Activated T-helper 17 cell treated with anti-CD3 and anti-CD28 coated beads, Interleukin-2, amount 50 U/mL, for 72 hours (primary cell): ENCODE measurements at regions not wholly inside any gene's neighbourhood (a gene's known extent, or its start where the extent isn't known, plus 50 kb on each side); places are given as distances from the start of the nearest gene placed in this dataset.

Experiments used
- ATAC-seq: fragments of 150-1000 bp; cut with Tn5 transposase; replicated peaks from 2 replicates; pipeline ENCODE4 v1.10.0; 2021; ENCODE audit warnings: mild to moderate bottlenecking, moderate library complexity
- H3K27ac Mint-ChIP-seq: one replicate; pipeline ENCODE4 v1.8.0; 2022; ENCODE audit warnings: mixed read lengths
- H3K27me3 Mint-ChIP-seq: one replicate; pipeline ENCODE4 v1.8.0; 2022; ENCODE audit warnings: mixed read lengths
- H3K36me3 Mint-ChIP-seq: one replicate; pipeline ENCODE4 v1.8.0; 2022; ENCODE audit warnings: low read depth, mild to moderate bottlenecking, mixed read lengths
- H3K4me1 Mint-ChIP-seq: one replicate; pipeline ENCODE4 v1.8.0; 2022; ENCODE audit warnings: mixed read lengths
- H3K4me3 Mint-ChIP-seq: one replicate; pipeline ENCODE4 v1.8.0; 2022; ENCODE audit warnings: mild to moderate bottlenecking, mixed read lengths
- H3K9me3 Mint-ChIP-seq: one replicate; pipeline ENCODE4 v1.8.0; 2022; ENCODE audit warnings: mixed read lengths

DNA sequence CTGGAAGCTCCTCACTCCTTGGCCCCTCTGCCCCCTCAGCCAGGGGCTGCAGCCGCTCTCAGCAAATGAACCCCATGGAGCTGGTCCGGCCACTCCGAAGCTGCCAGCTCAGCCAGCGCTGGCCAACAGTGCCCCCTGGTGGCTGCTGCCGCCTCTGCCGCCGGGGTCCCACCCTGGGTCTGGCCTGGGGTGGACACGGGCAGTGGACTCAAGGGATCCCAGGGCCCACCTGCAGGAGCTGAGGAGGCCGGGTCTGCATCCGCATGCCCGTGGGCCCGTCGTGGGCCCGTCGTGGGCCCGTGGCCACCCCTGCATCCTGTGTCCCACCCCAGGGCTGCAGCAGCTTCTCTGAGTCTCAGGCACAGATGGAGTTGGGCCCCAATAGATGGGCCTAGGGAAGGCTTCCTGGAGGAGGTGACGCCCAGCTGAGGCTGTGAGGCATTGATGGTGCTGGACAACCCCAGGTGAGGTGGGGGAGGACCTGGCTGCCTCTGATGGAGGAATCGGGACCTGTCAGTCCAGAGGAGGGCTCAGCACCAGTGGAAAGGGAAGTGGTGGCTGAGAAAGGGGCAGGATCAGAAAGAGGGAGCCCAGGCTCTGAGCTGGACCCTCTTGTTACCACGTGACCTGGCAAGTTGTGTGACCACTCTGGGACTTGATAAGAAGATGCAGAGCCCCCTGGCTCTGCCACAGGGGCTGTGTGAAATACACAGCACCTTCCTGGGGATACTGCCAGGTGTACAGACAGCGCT lies 522.3 kb downstream of the BRD1 start:
- H3K27me3 Mint-ChIP-seq, result peaks cover 23% of the 10 kb centered on the region
- H3K27ac Mint-ChIP-seq, result no peak overlapping the region
- no peaks in the 10 kb centered on the region for H3K9me3 Mint-ChIP-seq
- ATAC-seq, result peak; percentile 71
- H3K36me3 Mint-ChIP-seq, result no peaks in the 10 kb centered on the region
- H3K4me1 Mint-ChIP-seq, result no peaks in the 10 kb centered on the region
- no peak overlapping the region for H3K4me3 Mint-ChIP-seq

- Mint-ChIP-seq H3K4me1 (no peaks in the 10 kb centered on the region), H3K36me3 (no peaks in the 10 kb centered on the region), H3K27me3 (peaks cover 12% of the 10 kb centered on the region), H3K4me3 (no peak overlapping the region), H3K27ac (no peak overlapping the region), H3K9me3 (no peaks in the 10 kb centered on the region)
- no peak for ATAC-seq
Observed at GRCh38 chr22:49303781-49304461, 523.8 kb downstream of the BRD1 start.

DNA sequence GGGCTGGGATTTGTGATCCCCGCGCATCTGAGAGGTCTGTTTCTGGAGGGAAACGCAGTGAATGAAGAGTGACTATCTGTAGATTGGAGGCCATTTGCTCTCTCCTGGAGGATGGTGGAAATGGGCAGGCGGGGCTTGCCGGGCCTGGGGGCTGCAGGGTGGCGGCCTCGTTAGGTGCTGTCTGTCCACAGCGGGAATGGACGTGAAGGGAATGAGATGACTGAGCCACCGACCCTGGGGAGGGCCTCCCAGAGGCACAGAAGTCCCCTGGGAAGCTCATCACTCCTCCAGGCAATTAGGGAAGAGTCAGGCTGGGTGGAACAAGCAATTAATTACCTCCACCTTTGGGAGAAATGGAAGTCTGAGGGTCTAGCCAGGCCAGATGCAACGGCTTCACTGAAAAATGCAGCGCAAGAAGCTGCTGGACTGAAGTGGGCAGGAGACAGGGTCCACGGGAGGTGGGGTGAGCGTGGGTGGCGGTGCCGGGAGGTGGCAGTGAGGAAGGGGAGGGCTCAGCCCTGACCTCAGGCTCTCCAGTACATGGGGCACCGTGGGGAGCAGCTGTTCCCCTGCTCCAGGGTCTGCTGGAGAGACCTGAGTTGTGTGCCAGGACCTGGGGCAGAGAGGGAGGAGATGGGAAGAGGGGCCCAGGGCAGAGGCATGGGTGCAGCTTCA lies 524.5 kb downstream of the BRD1 start:
- no peak for ATAC-seq
- Mint-ChIP-seq H3K4me3 (no peak overlapping the region), H3K36me3 (no peaks in the 10 kb centered on the region), H3K27me3 (peaks cover 12% of the 10 kb centered on the region), H3K27ac (no peak overlapping the region), H3K9me3 (no peaks in the 10 kb centered on the region), H3K4me1 (no peaks in the 10 kb centered on the region)

DNA sequence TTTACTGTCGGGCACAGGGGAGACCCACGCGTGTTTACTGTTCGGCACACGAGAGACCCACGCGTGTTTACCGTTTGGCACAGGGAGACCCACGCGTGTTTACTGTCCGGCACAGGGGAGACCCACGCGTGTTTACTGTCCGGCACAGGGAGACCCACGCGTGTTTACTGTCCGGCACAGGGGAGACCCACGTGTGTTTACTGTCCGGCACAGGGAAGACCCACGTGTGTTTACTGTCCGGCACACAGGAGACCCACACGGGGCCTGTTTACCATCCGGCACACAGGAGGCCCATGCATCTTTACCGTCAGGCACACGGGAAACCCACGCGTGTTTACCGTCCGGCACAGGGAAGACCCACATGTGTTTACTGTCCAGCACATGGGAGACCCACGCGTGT lies 525.1 kb downstream of the BRD1 start:
- no peaks in the 10 kb centered on the region for H3K9me3 Mint-ChIP-seq
- ATAC-seq, result no peak
- no peaks in the 10 kb centered on the region for H3K36me3 Mint-ChIP-seq
- H3K4me1 Mint-ChIP-seq, result no peaks in the 10 kb centered on the region
- H3K27ac Mint-ChIP-seq, result no peak overlapping the region
- H3K4me3 Mint-ChIP-seq, result no peak overlapping the region
- H3K27me3 Mint-ChIP-seq, result peaks cover 8% of the 10 kb centered on the region

DNA sequence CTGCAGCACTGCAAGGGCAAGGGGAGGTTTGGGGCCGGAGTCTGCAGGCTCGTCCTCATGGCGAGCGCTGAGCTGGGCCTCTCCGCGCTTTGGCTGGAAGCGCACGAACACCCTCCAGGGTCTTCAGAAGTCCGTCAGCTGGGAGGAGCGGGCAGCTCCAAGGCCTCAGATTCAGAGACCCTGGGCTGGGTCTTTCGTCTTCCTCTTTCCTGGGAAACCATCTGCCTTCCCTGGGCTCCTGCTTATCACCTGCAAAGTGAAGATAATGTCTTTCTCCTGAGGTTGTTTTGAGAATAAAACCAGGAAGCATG lies 525.6 kb downstream of the BRD1 start:
- peaks cover 8% of the 10 kb centered on the region for H3K27me3 Mint-ChIP-seq
- H3K36me3 Mint-ChIP-seq, result no peaks in the 10 kb centered on the region
- no peak overlapping the region for H3K4me3 Mint-ChIP-seq
- H3K27ac Mint-ChIP-seq, result no peak overlapping the region
- no peak for ATAC-seq
- H3K4me1 Mint-ChIP-seq, result no peaks in the 10 kb centered on the region
- no peaks in the 10 kb centered on the region for H3K9me3 Mint-ChIP-seq

GRCh38 chr22:49301398-49302149 lies 526.1 kb downstream of the BRD1 start:
- no peak for ATAC-seq
- Mint-ChIP-seq H3K27ac (no peak overlapping the region), H3K36me3 (no peaks in the 10 kb centered on the region), H3K27me3 (peaks cover 8% of the 10 kb centered on the region), H3K4me3 (no peak overlapping the region), H3K9me3 (no peaks in the 10 kb centered on the region), H3K4me1 (no peaks in the 10 kb centered on the region)

DNA sequence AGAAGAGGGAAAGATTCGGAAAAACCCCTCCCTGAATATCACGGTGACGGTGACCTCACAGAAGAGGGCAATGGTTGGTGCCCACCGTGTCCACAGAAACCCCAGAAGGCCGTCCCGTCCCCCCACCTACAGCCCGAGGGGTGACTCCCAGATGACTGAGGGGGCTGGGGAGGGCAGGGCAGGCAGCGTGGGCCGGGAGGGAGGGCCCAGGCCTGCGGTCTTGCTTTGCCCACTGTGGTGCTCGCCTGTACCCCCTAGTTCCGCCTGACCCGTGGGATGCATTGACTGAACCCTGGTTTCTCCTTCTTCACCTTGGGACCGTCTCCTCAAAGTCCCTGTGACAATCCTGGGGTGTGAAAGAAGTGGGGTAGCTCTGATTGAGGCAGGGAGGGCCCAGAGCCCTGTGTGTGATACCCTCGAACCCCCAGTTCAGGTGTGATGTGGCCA lies 526.7 kb downstream of the BRD1 start:
- no peaks in the 10 kb centered on the region for H3K9me3 Mint-ChIP-seq
- ATAC-seq, result no peak
- H3K4me3 Mint-ChIP-seq, result no peak overlapping the region
- H3K27me3 Mint-ChIP-seq, result peaks cover 8% of the 10 kb centered on the region
- no peaks in the 10 kb centered on the region for H3K4me1 Mint-ChIP-seq
- H3K36me3 Mint-ChIP-seq, result no peaks in the 10 kb centered on the region
- H3K27ac Mint-ChIP-seq, result no peak overlapping the region

- Mint-ChIP-seq H3K36me3 (no peaks in the 10 kb centered on the region), H3K27me3 (peaks cover 11% of the 10 kb centered on the region), H3K27ac (no peak overlapping the region), H3K9me3 (no peaks in the 10 kb centered on the region), H3K4me1 (no peaks in the 10 kb centered on the region), H3K4me3 (no peak overlapping the region)
- ATAC-seq, result no peak
Observed at GRCh38 chr22:49300241-49300640, 527.4 kb downstream of the BRD1 start.

DNA sequence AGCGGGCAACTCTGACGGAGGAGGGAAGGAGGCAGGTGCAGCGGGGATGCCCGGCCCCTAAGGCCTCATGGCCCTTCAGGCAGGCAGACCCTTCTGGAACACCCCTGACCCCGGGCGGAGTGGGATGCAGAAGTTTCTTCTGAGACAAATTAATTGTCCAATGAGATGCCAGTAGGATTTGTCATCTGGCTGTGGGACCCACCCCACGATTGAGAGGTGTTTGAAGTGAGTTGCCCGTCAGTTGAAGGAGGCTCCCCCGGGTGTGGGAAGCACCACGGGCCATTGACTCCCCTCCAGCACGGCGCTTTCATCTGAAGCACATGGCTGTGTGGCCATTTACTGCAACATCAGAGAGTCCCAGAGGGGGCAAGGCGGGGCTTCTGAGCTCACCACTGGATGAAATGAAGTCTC lies 527.8 kb downstream of the BRD1 start:
- H3K4me3 Mint-ChIP-seq, result no peak overlapping the region
- no peaks in the 10 kb centered on the region for H3K36me3 Mint-ChIP-seq
- no peaks in the 10 kb centered on the region for H3K4me1 Mint-ChIP-seq
- no peaks in the 10 kb centered on the region for H3K9me3 Mint-ChIP-seq
- ATAC-seq, result no peak
- H3K27me3 Mint-ChIP-seq, result peaks cover 11% of the 10 kb centered on the region
- H3K27ac Mint-ChIP-seq, result no peak overlapping the region

DNA sequence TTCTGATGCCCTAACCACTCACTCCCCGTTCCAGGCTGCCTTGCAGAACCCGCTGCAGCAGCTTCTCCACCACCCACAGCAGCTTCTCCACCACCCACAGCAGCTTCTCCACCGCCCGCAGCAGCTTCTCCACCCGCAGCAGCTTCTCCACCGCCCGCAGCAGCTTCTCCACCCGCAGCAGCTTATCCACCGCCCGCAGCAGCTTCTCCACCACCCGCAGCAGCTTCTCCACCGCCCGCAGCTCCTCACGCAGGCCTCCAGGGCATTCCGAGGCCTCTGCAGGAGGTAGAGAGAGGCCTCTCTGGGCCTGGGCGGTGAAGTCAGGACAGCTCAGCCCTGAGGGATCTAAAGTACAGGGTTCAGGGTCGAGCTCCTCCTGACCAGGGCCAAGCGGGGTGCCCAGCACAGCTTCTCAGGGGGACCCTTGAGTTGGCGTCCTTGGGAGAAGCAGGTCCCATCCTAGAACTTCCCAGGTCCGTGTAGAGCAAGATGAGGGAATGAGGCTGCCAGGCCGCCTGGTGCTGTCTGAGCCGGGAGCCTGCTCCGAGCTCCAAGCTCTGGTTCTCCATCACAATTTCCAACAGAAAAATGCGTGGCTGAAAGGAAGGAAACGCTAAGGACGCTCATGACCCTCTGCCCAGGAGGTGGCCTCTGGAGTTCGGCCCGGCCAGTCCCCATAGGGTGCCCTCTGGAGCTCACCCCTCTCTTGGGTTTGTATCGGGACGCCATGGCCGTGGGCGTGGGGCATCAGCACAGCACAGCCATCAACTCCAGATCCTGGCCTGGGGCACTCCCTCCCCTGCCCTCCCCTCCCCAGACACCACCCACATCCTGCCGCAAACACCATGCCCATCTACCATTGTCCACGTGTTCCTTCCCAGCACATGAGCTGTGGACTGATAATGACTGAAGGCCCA lies 528.6 kb downstream of the BRD1 start:
- Mint-ChIP-seq H3K4me1 (no peaks in the 10 kb centered on the region), H3K4me3 (no peak overlapping the region), H3K36me3 (no peaks in the 10 kb centered on the region), H3K9me3 (no peaks in the 10 kb centered on the region), H3K27me3 (peaks cover 11% of the 10 kb centered on the region), H3K27ac (no peak overlapping the region)
- no peak for ATAC-seq

GRCh38 chr22:49297871-49298721 lies 529.6 kb downstream of the BRD1 start:
- Mint-ChIP-seq H3K27me3 (peaks cover 7% of the 10 kb centered on the region), H3K27ac (no peak overlapping the region), H3K36me3 (no peaks in the 10 kb centered on the region), H3K9me3 (peaks cover 5% of the 10 kb centered on the region), H3K4me1 (no peaks in the 10 kb centered on the region), H3K4me3 (no peak overlapping the region)
- no peak for ATAC-seq

DNA sequence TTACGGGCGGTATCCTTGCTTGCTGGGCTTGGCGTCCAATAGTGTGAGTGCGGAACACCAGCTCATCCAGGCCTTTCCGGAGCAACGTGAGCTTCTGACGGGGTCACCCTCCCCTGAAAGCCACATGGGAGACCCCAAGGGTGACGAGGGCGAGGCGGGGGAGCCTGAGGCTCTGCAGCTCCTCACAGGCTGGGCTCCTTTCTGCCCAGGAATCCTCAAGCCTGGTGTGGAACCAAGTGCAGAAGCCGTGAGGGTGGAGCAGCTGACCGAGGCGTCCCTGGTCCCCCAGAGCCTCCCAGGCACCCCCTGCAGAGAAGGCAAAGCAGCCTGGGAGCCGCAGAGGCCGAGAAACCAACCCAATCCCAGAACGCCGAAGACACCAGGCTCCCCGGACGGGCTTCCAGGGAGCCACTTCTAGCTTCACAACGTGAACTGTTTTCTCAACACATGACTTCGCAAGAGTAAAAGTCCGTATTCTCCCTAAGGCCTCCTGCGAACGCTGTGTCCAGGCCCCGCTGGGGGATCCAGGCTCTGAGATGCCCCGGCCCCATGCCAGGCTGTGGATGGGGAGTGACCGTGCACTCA lies 530.3 kb downstream of the BRD1 start:
- Mint-ChIP-seq H3K27me3 (peaks cover 3% of the 10 kb centered on the region), H3K36me3 (no peaks in the 10 kb centered on the region), H3K4me3 (no peak overlapping the region), H3K4me1 (no peaks in the 10 kb centered on the region), H3K9me3 (peaks cover 5% of the 10 kb centered on the region), H3K27ac (no peak overlapping the region)
- no peak for ATAC-seq

- Mint-ChIP-seq H3K4me1 (no peaks in the 10 kb centered on the region), H3K27ac (no peak overlapping the region), H3K9me3 (peaks cover 5% of the 10 kb centered on the region), H3K27me3 (peaks cover 9% of the 10 kb centered on the region), H3K36me3 (no peaks in the 10 kb centered on the region), H3K4me3 (no peak overlapping the region)
- no peak for ATAC-seq
Observed at GRCh38 chr22:49296561-49296960, 531.1 kb downstream of the BRD1 start.
